ENCODE measurements at regions not wholly inside any gene's neighbourhood (a gene's known extent, or its start where the extent isn't known, plus 50 kb on each side); places are given as distances from the start of the nearest gene placed in this dataset.

- DNase-seq (ENCODE audit: low spot score in 2 of 2) (no peak), ATAC-seq (replicated peaks; ENCODE audit: extremely low read depth, poor library complexity, severe bottlenecking) (no peak)
- peaks cover 29% of the 10 kb centered on the region for H3K9me3 Mint-ChIP-seq
Observed at GRCh38 chr4:60757986-60758680, 442.0 kb upstream of the ADGRL3 start.

GRCh38 chr4:60759518-60760245 is 440.4 kb upstream of the ADGRL3 start:
- Mint-ChIP-seq H3K4me3 (no peak overlapping the region), H3K27me3 (no peaks in the 10 kb centered on the region), H3K27ac (ENCODE audit: low read depth) (no peak overlapping the region), H3K4me1 (no peaks in the 10 kb centered on the region), H3K9me3 (peaks cover 36% of the 10 kb centered on the region), H3K36me3 (ENCODE audit: insufficient read depth) (no peaks in the 10 kb centered on the region)
- DNase-seq (ENCODE audit: low spot score in 2 of 2) (no peak), ATAC-seq (replicated peaks; ENCODE audit: extremely low read depth, poor library complexity, severe bottlenecking) (no peak)

More at GRCh38 chr4:60757986-60758680, 442.0 kb upstream of the ADGRL3 start:
- no peaks in the 10 kb centered on the region for H3K27me3 Mint-ChIP-seq
- no peaks in the 10 kb centered on the region for H3K36me3 Mint-ChIP-seq (ENCODE audit: insufficient read depth)
- H3K4me1 Mint-ChIP-seq = no peaks in the 10 kb centered on the region
- no peak overlapping the region for H3K4me3 Mint-ChIP-seq
- no peak overlapping the region for H3K27ac Mint-ChIP-seq (ENCODE audit: low read depth)

- peaks cover 8% of the 10 kb centered on the region for H3K9me3 Mint-ChIP-seq
- no peaks in the 10 kb centered on the region for H3K4me1 Mint-ChIP-seq
- H3K36me3 Mint-ChIP-seq (ENCODE audit: insufficient read depth) = no peaks in the 10 kb centered on the region
- DNase-seq (ENCODE audit: low spot score in 2 of 2) = no peak
- H3K27ac Mint-ChIP-seq (ENCODE audit: low read depth) = no peak overlapping the region
- H3K4me3 Mint-ChIP-seq = no peak overlapping the region
- no peaks in the 10 kb centered on the region for H3K27me3 Mint-ChIP-seq
- no peak for ATAC-seq (replicated peaks; ENCODE audit: extremely low read depth, poor library complexity, severe bottlenecking)
Observed at GRCh38 chr4:60780874-60781273, 419.3 kb upstream of the ADGRL3 start.

GRCh38 chr4:60790608-60791007 is 409.5 kb upstream of the ADGRL3 start:
- Mint-ChIP-seq H3K9me3 (peaks cover 17% of the 10 kb centered on the region), H3K27me3 (no peaks in the 10 kb centered on the region), H3K4me1 (no peaks in the 10 kb centered on the region), H3K4me3 (no peak overlapping the region), H3K36me3 (ENCODE audit: insufficient read depth) (no peaks in the 10 kb centered on the region), H3K27ac (ENCODE audit: low read depth) (no peak overlapping the region)
- ATAC-seq (replicated peaks; ENCODE audit: extremely low read depth, poor library complexity, severe bottlenecking) = no peak
- DNase-seq (ENCODE audit: low spot score in 2 of 2) = no peak

- Mint-ChIP-seq H3K4me1 (no peaks in the 10 kb centered on the region), H3K9me3 (peaks cover 18% of the 10 kb centered on the region), H3K27me3 (no peaks in the 10 kb centered on the region), H3K27ac (ENCODE audit: low read depth) (no peak overlapping the region), H3K36me3 (ENCODE audit: insufficient read depth) (no peaks in the 10 kb centered on the region), H3K4me3 (no peak overlapping the region)
- DNase-seq (ENCODE audit: low spot score in 2 of 2) (no peak), ATAC-seq (replicated peaks; ENCODE audit: extremely low read depth, poor library complexity, severe bottlenecking) (no peak)
Observed at GRCh38 chr4:60794372-60794771, 405.8 kb upstream of the ADGRL3 start.

GRCh38 chr4:60799214-60799613 is 400.9 kb upstream of the ADGRL3 start:
- H3K9me3 Mint-ChIP-seq = peaks cover 12% of the 10 kb centered on the region

GRCh38 chr4:60800701-60801100 is 399.4 kb upstream of the ADGRL3 start:
- H3K27ac Mint-ChIP-seq (ENCODE audit: low read depth) = no peak overlapping the region

More at GRCh38 chr4:60799214-60799613, 400.9 kb upstream of the ADGRL3 start:
- no peaks in the 10 kb centered on the region for H3K36me3 Mint-ChIP-seq (ENCODE audit: insufficient read depth)
- no peak overlapping the region for H3K4me3 Mint-ChIP-seq
- H3K27ac Mint-ChIP-seq (ENCODE audit: low read depth) = no peak overlapping the region
- no peak for ATAC-seq (replicated peaks; ENCODE audit: extremely low read depth, poor library complexity, severe bottlenecking)
- H3K27me3 Mint-ChIP-seq = no peaks in the 10 kb centered on the region
- DNase-seq (ENCODE audit: low spot score in 2 of 2) = no peak
- no peaks in the 10 kb centered on the region for H3K4me1 Mint-ChIP-seq

GRCh38 chr4:60805500-60806313 is 394.4 kb upstream of the ADGRL3 start:
- Mint-ChIP-seq H3K36me3 (ENCODE audit: insufficient read depth) (no peaks in the 10 kb centered on the region), H3K4me1 (no peaks in the 10 kb centered on the region), H3K27ac (ENCODE audit: low read depth) (no peak overlapping the region), H3K27me3 (no peaks in the 10 kb centered on the region), H3K4me3 (no peak overlapping the region), H3K9me3 (peaks cover 11% of the 10 kb centered on the region)
- DNase-seq (ENCODE audit: low spot score in 2 of 2) = no peak
- ATAC-seq (replicated peaks; ENCODE audit: extremely low read depth, poor library complexity, severe bottlenecking) = no peak

More at GRCh38 chr4:60800701-60801100, 399.4 kb upstream of the ADGRL3 start:
- peaks cover 17% of the 10 kb centered on the region for H3K9me3 Mint-ChIP-seq
- DNase-seq (ENCODE audit: low spot score in 2 of 2) (no peak), ATAC-seq (replicated peaks; ENCODE audit: extremely low read depth, poor library complexity, severe bottlenecking) (no peak)
- H3K4me3 Mint-ChIP-seq = no peak overlapping the region
- H3K36me3 Mint-ChIP-seq (ENCODE audit: insufficient read depth) = no peaks in the 10 kb centered on the region
- H3K4me1 Mint-ChIP-seq = no peaks in the 10 kb centered on the region
- no peaks in the 10 kb centered on the region for H3K27me3 Mint-ChIP-seq

GRCh38 chr4:60808726-60809485 is 391.2 kb upstream of the ADGRL3 start:
- Mint-ChIP-seq H3K4me3 (no peak overlapping the region), H3K27me3 (no peaks in the 10 kb centered on the region), H3K27ac (ENCODE audit: low read depth) (no peak overlapping the region), H3K36me3 (ENCODE audit: insufficient read depth) (no peaks in the 10 kb centered on the region), H3K4me1 (no peaks in the 10 kb centered on the region), H3K9me3 (peaks cover 11% of the 10 kb centered on the region)
- no peak for ATAC-seq (replicated peaks; ENCODE audit: extremely low read depth, poor library complexity, severe bottlenecking)
- DNase-seq (ENCODE audit: low spot score in 2 of 2) = no peak

GRCh38 chr4:60809486-60809800 is 390.7 kb upstream of the ADGRL3 start:
- Mint-ChIP-seq H3K27ac (ENCODE audit: low read depth) (no peak overlapping the region), H3K27me3 (no peaks in the 10 kb centered on the region), H3K9me3 (peaks cover 11% of the 10 kb centered on the region), H3K4me1 (no peaks in the 10 kb centered on the region), H3K4me3 (no peak overlapping the region), H3K36me3 (ENCODE audit: insufficient read depth) (no peaks in the 10 kb centered on the region)
- no peak for DNase-seq (ENCODE audit: low spot score in 2 of 2)
- ATAC-seq (replicated peaks; ENCODE audit: extremely low read depth, poor library complexity, severe bottlenecking) = no peak

GRCh38 chr4:60812811-60813210 is 387.3 kb upstream of the ADGRL3 start:
- DNase-seq (ENCODE audit: low spot score in 2 of 2) (no peak), ATAC-seq (replicated peaks; ENCODE audit: extremely low read depth, poor library complexity, severe bottlenecking) (no peak)
- Mint-ChIP-seq H3K36me3 (ENCODE audit: insufficient read depth) (no peaks in the 10 kb centered on the region), H3K4me3 (no peak overlapping the region), H3K27me3 (no peaks in the 10 kb centered on the region), H3K9me3 (peaks cover 9% of the 10 kb centered on the region), H3K4me1 (no peaks in the 10 kb centered on the region), H3K27ac (ENCODE audit: low read depth) (no peak overlapping the region)

GRCh38 chr4:60814549-60814948 is 385.6 kb upstream of the ADGRL3 start:
- Mint-ChIP-seq H3K27ac (ENCODE audit: low read depth) (no peak overlapping the region), H3K36me3 (ENCODE audit: insufficient read depth) (no peaks in the 10 kb centered on the region), H3K9me3 (peaks cover 25% of the 10 kb centered on the region), H3K4me3 (no peak overlapping the region), H3K27me3 (no peaks in the 10 kb centered on the region), H3K4me1 (no peaks in the 10 kb centered on the region)
- DNase-seq (ENCODE audit: low spot score in 2 of 2) = no peak
- ATAC-seq (replicated peaks; ENCODE audit: extremely low read depth, poor library complexity, severe bottlenecking) = no peak
